ENCODE measurements at regions not wholly inside any gene's neighbourhood (a gene's known extent, or its start where the extent isn't known, plus 50 kb on each side); places are given as distances from the start of the nearest gene placed in this dataset.

DNA sequence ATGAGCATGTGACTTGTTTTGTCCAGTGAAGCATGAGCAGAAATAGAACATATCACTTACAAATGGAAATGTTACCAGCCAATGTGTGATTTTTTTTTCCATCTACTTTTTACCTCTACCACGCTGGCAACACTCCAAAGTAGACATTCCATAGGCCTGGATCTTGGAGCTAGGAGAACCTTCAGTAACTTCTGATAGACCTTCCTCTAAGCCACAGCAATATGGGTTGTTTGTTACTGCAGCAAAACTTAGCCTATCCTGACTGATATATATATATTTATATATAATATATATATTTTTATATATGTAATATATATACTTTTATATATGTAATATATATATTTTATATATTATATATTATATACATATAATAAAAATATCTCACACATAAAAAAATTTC is 284.4 kb upstream of the XYLT1 start:
- TF ChIP-seq, protein P1, sequence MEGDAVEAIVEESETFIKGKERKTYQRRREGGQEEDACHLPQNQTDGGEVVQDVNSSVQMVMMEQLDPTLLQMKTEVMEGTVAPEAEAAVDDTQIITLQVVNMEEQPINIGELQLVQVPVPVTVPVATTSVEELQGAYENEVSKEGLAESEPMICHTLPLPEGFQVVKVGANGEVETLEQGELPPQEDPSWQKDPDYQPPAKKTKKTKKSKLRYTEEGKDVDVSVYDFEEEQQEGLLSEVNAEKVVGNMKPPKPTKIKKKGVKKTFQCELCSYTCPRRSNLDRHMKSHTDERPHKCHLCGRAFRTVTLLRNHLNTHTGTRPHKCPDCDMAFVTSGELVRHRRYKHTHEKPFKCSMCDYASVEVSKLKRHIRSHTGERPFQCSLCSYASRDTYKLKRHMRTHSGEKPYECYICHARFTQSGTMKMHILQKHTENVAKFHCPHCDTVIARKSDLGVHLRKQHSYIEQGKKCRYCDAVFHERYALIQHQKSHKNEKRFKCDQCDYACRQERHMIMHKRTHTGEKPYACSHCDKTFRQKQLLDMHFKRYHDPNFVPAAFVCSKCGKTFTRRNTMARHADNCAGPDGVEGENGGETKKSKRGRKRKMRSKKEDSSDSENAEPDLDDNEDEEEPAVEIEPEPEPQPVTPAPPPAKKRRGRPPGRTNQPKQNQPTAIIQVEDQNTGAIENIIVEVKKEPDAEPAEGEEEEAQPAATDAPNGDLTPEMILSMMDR (tag by site-specific recombination; IDR thresholded peaks at IDR 0.05), result no peak
- no peak for TF ChIP-seq ZNF211 (tag by site-specific recombination; IDR thresholded peaks at IDR 0.05; ENCODE audit: low read depth)
